ENCODE measurements at regions not wholly inside any gene's neighbourhood (a gene's known extent, or its start where the extent isn't known, plus 50 kb on each side); places are given as distances from the start of the nearest gene placed in this dataset.
"Not testable (repeated sequence)": the region's sequence is repeated elsewhere in the genome, so short reads cannot be mapped to it uniquely, and the experiment has no call there.

GRCh38 chrX:143935601-143936000, 51.7 kb downstream of the UBE2NL start:
- DNase-seq (ENCODE audit: low read depth), result no peak

- no peak for DNase-seq (ENCODE audit: low read depth)
Observed at GRCh38 chrX:143940119-143940518, 56.2 kb downstream of the UBE2NL start.

GRCh38 chrX:143945171-143945570, 61.3 kb downstream of the UBE2NL start:
- no peak for DNase-seq (ENCODE audit: low read depth)

GRCh38 chrX:143964549-143964948, 80.7 kb downstream of the UBE2NL start:
- no peak for DNase-seq (ENCODE audit: low read depth)

- DNase-seq (ENCODE audit: low read depth), result no peak
Observed at GRCh38 chrX:143988356-143988755, 104.5 kb downstream of the UBE2NL start.

- DNase-seq (ENCODE audit: low read depth), result no peak
Observed at GRCh38 chrX:143994206-143994605, 110.3 kb downstream of the UBE2NL start.

- no peak for DNase-seq (ENCODE audit: low read depth)
Observed at GRCh38 chrX:143998261-143998660, 114.4 kb downstream of the UBE2NL start.

- peak; percentile 66 for DNase-seq (ENCODE audit: low read depth)
Observed at GRCh38 chrX:144006811-144007210, 122.9 kb downstream of the UBE2NL start.

GRCh38 chrX:144040793-144041192, 156.9 kb downstream of the UBE2NL start:
- DNase-seq (ENCODE audit: low read depth), result no peak

GRCh38 chrX:144042271-144042670, 158.4 kb downstream of the UBE2NL start:
- no peak for DNase-seq (ENCODE audit: low read depth)

- DNase-seq (ENCODE audit: low read depth), result no peak
Observed at GRCh38 chrX:144075432-144075831, 191.6 kb downstream of the UBE2NL start.

- not testable (repeated sequence) for DNase-seq (ENCODE audit: low read depth)
Observed at GRCh38 chrX:144082237-144082636, 198.4 kb downstream of the UBE2NL start.

GRCh38 chrX:144089674-144090073, 205.8 kb downstream of the UBE2NL start:
- not testable (repeated sequence) for DNase-seq (ENCODE audit: low read depth)

- not testable (repeated sequence) for DNase-seq (ENCODE audit: low read depth)
Observed at GRCh38 chrX:144092116-144092515, 208.2 kb downstream of the UBE2NL start.

- not testable (repeated sequence) for DNase-seq (ENCODE audit: low read depth)
Observed at GRCh38 chrX:144119490-144119889, 235.6 kb downstream of the UBE2NL start.

- not testable (repeated sequence) for DNase-seq (ENCODE audit: low read depth)
Observed at GRCh38 chrX:144121566-144121965, 237.7 kb downstream of the UBE2NL start.

GRCh38 chrX:144127570-144128169, 243.8 kb downstream of the UBE2NL start:
- DNase-seq (ENCODE audit: low read depth), result not testable (repeated sequence)

- DNase-seq (ENCODE audit: low read depth), result not testable (repeated sequence)
Observed at GRCh38 chrX:144129511-144129910, 245.6 kb downstream of the UBE2NL start.

GRCh38 chrX:144130507-144130906, 246.6 kb downstream of the UBE2NL start:
- DNase-seq (ENCODE audit: low read depth), result not testable (repeated sequence)

- DNase-seq (ENCODE audit: low read depth), result not testable (repeated sequence)
Observed at GRCh38 chrX:144131080-144131479, 247.2 kb downstream of the UBE2NL start.

- not testable (repeated sequence) for DNase-seq (ENCODE audit: low read depth)
Observed at GRCh38 chrX:144134448-144135119, 250.7 kb downstream of the UBE2NL start.

GRCh38 chrX:144154474-144154873, 270.6 kb downstream of the UBE2NL start:
- not testable (repeated sequence) for DNase-seq (ENCODE audit: low read depth)

GRCh38 chrX:144185197-144185596, 301.3 kb downstream of the UBE2NL start:
- DNase-seq (ENCODE audit: low read depth), result not testable (repeated sequence)
